C4-2B (cell line): ENCODE measurements at regions not wholly inside any gene's neighbourhood (a gene's known extent, or its start where the extent isn't known, plus 50 kb on each side); places are given as distances from the start of the nearest gene placed in this dataset.
"Not testable (repeated sequence)": the region's sequence is repeated elsewhere in the genome, so short reads cannot be mapped to it uniquely, and the experiment has no call there.

Experiments used
- H3K27ac ChIP-seq: fragments of 450-650 bp; 2 replicates; pipeline ENCODE4 v1.5.1; 2017
- CTCF ChIP-seq: fragments of 450-650 bp; conservative IDR thresholded peaks from 2 replicates; pipeline ENCODE4 v1.5.1; 2017; ENCODE audit warnings: mild to moderate bottlenecking
- ZFX ChIP-seq: fragments of 450-650 bp; IDR thresholded peaks from 2 replicates; pipeline ENCODE4 v1.6.1; 2017

- TF ChIP-seq CTCF = no peak
- no peak for TF ChIP-seq ZFX
- no peak overlapping the region for H3K27ac ChIP-seq
Observed at GRCh38 chr6:781350-781961, 88.5 kb upstream of the EXOC2 start.

DNA sequence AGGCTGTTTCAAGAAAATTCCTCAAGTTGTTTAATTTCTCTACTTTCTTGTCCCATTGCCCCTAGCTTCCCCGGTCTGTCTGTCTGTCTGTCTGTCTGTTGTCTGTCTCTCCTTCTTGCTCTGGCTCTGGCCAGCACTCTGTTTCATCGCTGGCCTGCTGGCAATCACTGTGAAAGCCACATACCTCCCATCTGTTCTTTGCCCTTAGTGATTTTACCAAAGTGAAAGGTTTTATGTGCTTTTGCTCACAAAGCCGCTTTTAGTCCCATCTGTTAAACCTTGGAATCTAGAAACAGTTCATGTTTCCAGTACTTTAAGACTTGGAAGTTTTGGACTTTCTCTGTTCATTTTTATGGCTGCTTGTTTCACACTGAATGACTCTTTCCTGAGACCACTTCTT is 87.8 kb upstream of the EXOC2 start:
- TF ChIP-seq ZFX (no peak), CTCF (no peak)
- no peak overlapping the region for H3K27ac ChIP-seq

GRCh38 chr6:776951-777350 is 84.0 kb upstream of the EXOC2 start:
- H3K27ac ChIP-seq = no peak overlapping the region
- TF ChIP-seq ZFX (no peak), CTCF (no peak)

- TF ChIP-seq ZFX (no peak), CTCF (no peak)
- no peak overlapping the region for H3K27ac ChIP-seq
Observed at GRCh38 chr6:776528-776931, 83.6 kb upstream of the EXOC2 start.

GRCh38 chr6:775863-776262 is 82.9 kb upstream of the EXOC2 start:
- no peak overlapping the region for H3K27ac ChIP-seq
- TF ChIP-seq CTCF (no peak), ZFX (no peak)

DNA sequence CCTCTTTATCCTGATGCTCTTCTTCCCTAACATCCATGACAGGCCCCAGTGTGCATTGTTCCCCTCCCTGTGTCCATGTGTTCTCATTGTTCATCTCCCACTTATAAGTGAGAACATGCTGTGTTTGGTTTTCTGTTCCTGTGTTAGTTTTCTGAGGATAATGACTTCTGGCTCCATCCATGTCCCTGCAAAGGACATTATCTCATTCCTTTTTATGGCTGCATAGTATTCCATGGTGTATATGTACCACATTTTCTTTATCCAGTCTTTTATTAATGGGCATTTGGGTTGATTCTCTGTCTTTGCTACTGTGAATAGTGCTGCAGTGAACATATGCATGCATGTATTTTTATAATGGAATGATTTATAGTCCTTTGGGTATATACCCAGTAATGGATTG is 78.7 kb upstream of the EXOC2 start:
- H3K27ac ChIP-seq = not testable (repeated sequence)

DNA sequence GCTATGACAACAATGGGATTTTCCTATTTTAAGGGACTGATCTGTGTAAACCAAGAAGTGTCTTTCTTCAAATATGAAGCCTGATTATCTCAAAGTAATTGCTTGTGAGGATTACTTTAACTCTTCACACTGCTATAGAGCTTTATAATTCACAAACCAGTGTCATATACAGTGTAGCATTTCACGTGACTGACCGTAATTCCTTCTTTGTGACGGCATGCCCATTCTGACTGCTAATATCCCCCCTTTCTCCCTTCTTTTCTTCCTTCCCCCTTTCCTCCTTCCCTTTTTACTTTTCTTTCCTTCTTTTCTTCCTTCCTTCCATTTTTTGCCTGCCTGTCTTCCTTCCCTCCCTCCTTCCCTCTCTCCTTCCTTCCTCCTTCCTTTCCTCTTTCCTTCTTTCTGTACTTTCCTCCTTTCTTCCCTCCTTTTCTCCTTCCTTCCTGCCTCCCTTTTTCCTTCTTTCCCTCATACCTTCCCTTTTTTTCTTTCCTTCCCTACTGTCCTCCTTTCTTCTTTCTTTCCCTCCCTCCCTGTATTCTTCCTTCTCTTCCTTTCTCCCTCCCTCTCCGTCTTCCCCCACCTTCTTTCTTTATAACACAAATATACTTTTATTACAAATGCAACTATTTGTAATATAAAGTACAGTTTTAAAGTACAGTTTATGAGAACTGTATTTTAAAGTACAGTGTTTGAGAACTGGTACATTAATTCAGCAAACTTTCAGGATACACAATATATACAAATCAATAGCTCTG is 75.0 kb upstream of the EXOC2 start:
- H3K27ac ChIP-seq = no peak overlapping the region
- TF ChIP-seq CTCF (no peak), ZFX (no peak)

DNA sequence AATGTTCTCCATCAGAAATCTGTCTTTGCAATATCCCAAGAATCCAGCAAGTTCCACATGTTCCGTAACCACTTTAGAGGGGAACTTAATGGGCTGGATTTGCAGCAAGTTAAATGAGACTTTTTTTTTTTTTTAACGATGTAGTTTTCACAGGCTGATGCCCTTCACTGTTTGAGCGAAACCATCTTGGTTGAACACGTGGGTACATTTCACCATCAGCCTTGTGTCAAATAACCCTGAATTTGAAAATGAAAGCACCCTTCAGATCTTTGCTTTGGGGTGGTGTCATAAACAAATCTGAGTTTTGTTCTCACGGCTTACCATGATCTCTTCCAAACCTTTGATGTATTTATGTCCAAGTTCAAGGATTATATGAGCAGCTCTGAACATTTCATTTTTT is 73.7 kb upstream of the EXOC2 start:
- no peak overlapping the region for H3K27ac ChIP-seq
- no peak for TF ChIP-seq ZFX
